ENCODE measurements at regions not wholly inside any gene's neighbourhood (a gene's known extent, or its start where the extent isn't known, plus 50 kb on each side); places are given as distances from the start of the nearest gene placed in this dataset.

- no peak overlapping the region for H3K4me3 ChIP-seq
- H3K4me1 ChIP-seq: no peaks in the 10 kb centered on the region
- ATAC-seq (no peak), DNase-seq (no peak)
- H3K9me3 ChIP-seq: peaks cover 0 to 4% (median 0%) of the 10 kb centered on the region in 4 donors
- H3K36me3 ChIP-seq: no peaks in the 10 kb centered on the region
- H3K27ac ChIP-seq: no peak overlapping the region
- WGBS (ENCODE audit: insufficient coverage, low coverage, low lambda C conversion rate, missing lambda C conversion rate): 66% methylated on average over 12 of the region's 15 CpGs
- no peaks in the 10 kb centered on the region for H3K27me3 ChIP-seq
- intact Hi-C loops (cut with DNase I): no loop called here
- TF ChIP-seq CTCF (IDR thresholded peaks at IDR 0.05) (no peak), POLR2A (IDR thresholded peaks at IDR 0.05) (no peak)
These were observed 599.0 kb downstream of the TYW1 start for GRCh38 chr7:67595431-67596180.

- H3K36me3 ChIP-seq: no peaks in the 10 kb centered on the region
- intact Hi-C loops (cut with DNase I): no loop called here
- ATAC-seq: no peak
- no peak overlapping the region for H3K4me3 ChIP-seq
- H3K9me3 ChIP-seq: no peaks in the 10 kb centered on the region
- 83% methylated on average over 2 of the region's 3 CpGs for WGBS (ENCODE audit: insufficient coverage, low coverage, low lambda C conversion rate, missing lambda C conversion rate)
- TF ChIP-seq CTCF (IDR thresholded peaks at IDR 0.05): no peak
- TF ChIP-seq POLR2A (IDR thresholded peaks at IDR 0.05): no peak
- H3K27me3 ChIP-seq: no peaks in the 10 kb centered on the region
- no peaks in the 10 kb centered on the region for H3K4me1 ChIP-seq
- H3K27ac ChIP-seq: no peak overlapping the region
- no peak for DNase-seq
These were observed 600.5 kb downstream of the TYW1 start for GRCh38 chr7:67597161-67597560.

- no peak overlapping the region for H3K27ac ChIP-seq
These were observed 601.8 kb downstream of the TYW1 start for GRCh38 chr7:67598469-67598868.

GRCh38 chr7:67599331-67600062 is 602.9 kb downstream of the TYW1 start:
- H3K27ac ChIP-seq: no peak overlapping the region
- H3K4me1 ChIP-seq: no peaks in the 10 kb centered on the region
- TF ChIP-seq CTCF (IDR thresholded peaks at IDR 0.05): no peak
- no peak for TF ChIP-seq POLR2A (IDR thresholded peaks at IDR 0.05)
- H3K27me3 ChIP-seq: no peaks in the 10 kb centered on the region
- H3K36me3 ChIP-seq: no peaks in the 10 kb centered on the region
- DNase-seq (no peak), ATAC-seq (no peak)
- intact Hi-C loops (cut with DNase I): no loop called here
- no peaks in the 10 kb centered on the region for H3K9me3 ChIP-seq
- 73% methylated on average over 10 of the region's 10 CpGs for WGBS (ENCODE audit: insufficient coverage, low coverage, low lambda C conversion rate, missing lambda C conversion rate)
- no peak overlapping the region for H3K4me3 ChIP-seq

More at GRCh38 chr7:67598469-67598868, 601.8 kb downstream of the TYW1 start:
- Histone ChIP-seq H3K36me3 (no peaks in the 10 kb centered on the region), H3K4me3 (no peak overlapping the region), H3K27me3 (no peaks in the 10 kb centered on the region), H3K4me1 (no peaks in the 10 kb centered on the region), H3K9me3 (no peaks in the 10 kb centered on the region)
- TF ChIP-seq CTCF (IDR thresholded peaks at IDR 0.05): no peak
- TF ChIP-seq POLR2A (IDR thresholded peaks at IDR 0.05): no peak
- DNase-seq (no peak), ATAC-seq (no peak)
- intact Hi-C loops (cut with DNase I): no loop called here
